HG03139 (cell line): ENCODE measurements at regions not wholly inside any gene's neighbourhood (a gene's known extent, or its start where the extent isn't known, plus 50 kb on each side); places are given as distances from the start of the nearest gene placed in this dataset.
A peak's percentile ranks its signal among the peaks of the same experiment; 100 is the strongest.
"Not testable (repeated sequence)": the region's sequence is repeated elsewhere in the genome, so short reads cannot be mapped to it uniquely, and the experiment has no call there.

ENCODE experiments used
- ATAC-seq: cut with Tn5 transposase; IDR thresholded peaks from one replicate; pipeline ENCODE4 v1.9.1; 2021; ENCODE audit not compliant: unreplicated experiment

- no peak for ATAC-seq
Measured at GRCh38 chr6:121755485-121755884, 320.0 kb downstream of the GJA1 start.

GRCh38 chr6:121756666-121757065 lies 321.2 kb downstream of the GJA1 start:
- ATAC-seq: no peak

- no peak for ATAC-seq
Measured at GRCh38 chr6:121759370-121759769, 323.9 kb downstream of the GJA1 start.

- ATAC-seq: no peak
Measured at GRCh38 chr6:121760191-121760590, 324.7 kb downstream of the GJA1 start.

- ATAC-seq: no peak
Measured at GRCh38 chr6:121760745-121761144, 325.3 kb downstream of the GJA1 start.

- no peak for ATAC-seq
Measured at GRCh38 chr6:121764493-121764892, 329.0 kb downstream of the GJA1 start.

- no peak for ATAC-seq
Measured at GRCh38 chr6:121765060-121765459, 329.6 kb downstream of the GJA1 start.

- no peak for ATAC-seq
Measured at GRCh38 chr6:121767211-121767610, 331.8 kb downstream of the GJA1 start.

- peak; percentile 44 for ATAC-seq
Measured at GRCh38 chr6:121770943-121771342, 335.5 kb downstream of the GJA1 start.

GRCh38 chr6:121771937-121772720 lies 336.7 kb downstream of the GJA1 start:
- ATAC-seq: peak; percentile 67

GRCh38 chr6:121776054-121776453 lies 340.6 kb downstream of the GJA1 start:
- ATAC-seq: no peak

GRCh38 chr6:121780325-121781321 lies 345.2 kb downstream of the GJA1 start:
- ATAC-seq: no peak

GRCh38 chr6:121791396-121792315 lies 356.2 kb downstream of the GJA1 start:
- no peak for ATAC-seq

GRCh38 chr6:121794630-121795029 lies 359.2 kb downstream of the GJA1 start:
- ATAC-seq: no peak

GRCh38 chr6:121797598-121797997 lies 362.2 kb downstream of the GJA1 start:
- not testable (repeated sequence) for ATAC-seq

- not testable (repeated sequence) for ATAC-seq
Measured at GRCh38 chr6:121798126-121798525, 362.7 kb downstream of the GJA1 start.

GRCh38 chr6:121799574-121799973 lies 364.1 kb downstream of the GJA1 start:
- no peak for ATAC-seq

GRCh38 chr6:121800047-121800446 lies 364.6 kb downstream of the GJA1 start:
- ATAC-seq: no peak

- ATAC-seq: no peak
Measured at GRCh38 chr6:121806116-121806515, 370.7 kb downstream of the GJA1 start.

GRCh38 chr6:121809211-121809610 lies 373.8 kb downstream of the GJA1 start:
- no peak for ATAC-seq
